ENCODE measurements at regions not wholly inside any gene's neighbourhood (a gene's known extent, or its start where the extent isn't known, plus 50 kb on each side); places are given as distances from the start of the nearest gene placed in this dataset.

DNA sequence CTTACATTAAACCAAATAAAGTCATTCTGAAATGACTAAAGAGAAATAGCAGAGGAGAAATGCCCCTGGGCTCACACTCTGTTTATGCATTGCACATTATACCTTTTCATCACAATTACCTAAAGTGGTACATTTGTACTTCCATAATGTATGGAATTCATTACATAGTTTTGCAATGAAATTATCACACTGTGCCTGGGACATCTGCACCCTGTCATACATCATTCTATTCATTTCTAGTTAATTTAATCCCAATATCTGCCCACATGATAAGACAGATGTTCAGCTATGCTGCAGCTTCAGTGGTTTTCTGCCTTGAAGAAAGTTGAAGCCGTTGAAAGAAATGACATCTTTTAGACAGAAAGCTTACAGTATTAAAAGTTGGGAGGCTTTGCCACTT is 580.0 kb downstream of the SOX6 start:
- Histone ChIP-seq H3K36me3 (ENCODE audit: insufficient read depth) (no peaks in the 10 kb centered on the region), H3K9me2 (ENCODE audit: insufficient read depth) (no peaks in the 10 kb centered on the region; the same call in 1 of the 2 replicates), H3K27me3 (ENCODE audit: insufficient read depth) (no peaks in the 10 kb centered on the region), H2AFZ (no peak overlapping the region), H3K79me2 (replicated peaks; ENCODE audit: insufficient read depth) (no peaks in the 10 kb centered on the region), H3K4me3 (no peak overlapping the region), H3K4me2 (no peak overlapping the region), H3F3A (replicated peaks; ENCODE audit: low read depth) (no peaks in the 10 kb centered on the region), H3K27ac (ENCODE audit: low read depth) (no peak overlapping the region), H3K4me1 (ENCODE audit: insufficient read depth) (no peaks in the 10 kb centered on the region), H4K20me1 (replicated peaks; ENCODE audit: insufficient read depth) (no peaks in the 10 kb centered on the region)
- no peaks in the 10 kb centered on the region for H3K36me3 Mint-ChIP-seq (ENCODE audit: low read depth)
- no peak for DNase-seq (ENCODE audit: low spot score)
- H3K27me3 Mint-ChIP-seq (ENCODE audit: insufficient read depth, low read depth, poor library complexity): peaks cover 5% of the 10 kb centered on the region
- no peaks in the 10 kb centered on the region for H3K9me3 Mint-ChIP-seq
- H3K4me3 Mint-ChIP-seq: no peak overlapping the region
- TF ChIP-seq NANOG (IDR thresholded peaks at IDR 0.05; ENCODE audit: borderline replicate concordance): no peak
- TF ChIP-seq EZH2 (IDR thresholded peaks at IDR 0.05; ENCODE audit: low read depth, unreplicated experiment): no peak
- H3K4me1 Mint-ChIP-seq: peaks cover 22% of the 10 kb centered on the region
- H3K27ac Mint-ChIP-seq: no peak overlapping the region
- no peak for ATAC-seq

DNA sequence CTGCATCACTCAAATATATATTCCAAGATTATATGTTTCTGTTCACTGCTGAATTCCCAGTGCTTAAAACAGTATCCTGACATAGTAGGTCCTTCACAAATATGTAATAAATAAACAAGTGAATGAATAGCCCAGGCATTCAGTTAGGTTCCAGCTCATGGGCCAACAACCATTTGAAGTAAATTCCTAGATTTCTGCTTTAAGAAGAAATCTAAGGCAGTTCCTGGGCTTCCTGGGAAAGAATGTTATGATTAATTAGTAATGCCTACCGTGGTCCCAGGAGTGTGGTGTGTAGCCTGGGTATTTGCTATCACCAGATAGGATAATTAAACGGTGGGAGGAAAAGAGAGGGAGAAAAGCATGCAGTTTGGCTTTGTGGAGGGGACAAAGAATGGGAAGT is 576.8 kb downstream of the SOX6 start:
- H3K4me3 ChIP-seq: no peak overlapping the region
- TF ChIP-seq NANOG (IDR thresholded peaks at IDR 0.05; ENCODE audit: borderline replicate concordance): no peak
- no peak for TF ChIP-seq REST (IDR thresholded peaks at IDR 0.05; ENCODE audit: unreplicated experiment)
- TF ChIP-seq, protein P1, sequence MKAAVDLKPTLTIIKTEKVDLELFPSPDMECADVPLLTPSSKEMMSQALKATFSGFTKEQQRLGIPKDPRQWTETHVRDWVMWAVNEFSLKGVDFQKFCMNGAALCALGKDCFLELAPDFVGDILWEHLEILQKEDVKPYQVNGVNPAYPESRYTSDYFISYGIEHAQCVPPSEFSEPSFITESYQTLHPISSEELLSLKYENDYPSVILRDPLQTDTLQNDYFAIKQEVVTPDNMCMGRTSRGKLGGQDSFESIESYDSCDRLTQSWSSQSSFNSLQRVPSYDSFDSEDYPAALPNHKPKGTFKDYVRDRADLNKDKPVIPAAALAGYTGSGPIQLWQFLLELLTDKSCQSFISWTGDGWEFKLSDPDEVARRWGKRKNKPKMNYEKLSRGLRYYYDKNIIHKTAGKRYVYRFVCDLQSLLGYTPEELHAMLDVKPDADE (IDR thresholded peaks at IDR 0.05): no peak
- TF ChIP-seq EZH2 (IDR thresholded peaks at IDR 0.05; ENCODE audit: low read depth, unreplicated experiment): no peak
- TF ChIP-seq STAT1 (IDR thresholded peaks at IDR 0.05; ENCODE audit: unreplicated experiment): no peak
- TF ChIP-seq ZNF331 (CRISPR knock-in tag; IDR thresholded peaks at IDR 0.05; ENCODE audit: low read depth): no peak
- TF ChIP-seq, protein P2, sequence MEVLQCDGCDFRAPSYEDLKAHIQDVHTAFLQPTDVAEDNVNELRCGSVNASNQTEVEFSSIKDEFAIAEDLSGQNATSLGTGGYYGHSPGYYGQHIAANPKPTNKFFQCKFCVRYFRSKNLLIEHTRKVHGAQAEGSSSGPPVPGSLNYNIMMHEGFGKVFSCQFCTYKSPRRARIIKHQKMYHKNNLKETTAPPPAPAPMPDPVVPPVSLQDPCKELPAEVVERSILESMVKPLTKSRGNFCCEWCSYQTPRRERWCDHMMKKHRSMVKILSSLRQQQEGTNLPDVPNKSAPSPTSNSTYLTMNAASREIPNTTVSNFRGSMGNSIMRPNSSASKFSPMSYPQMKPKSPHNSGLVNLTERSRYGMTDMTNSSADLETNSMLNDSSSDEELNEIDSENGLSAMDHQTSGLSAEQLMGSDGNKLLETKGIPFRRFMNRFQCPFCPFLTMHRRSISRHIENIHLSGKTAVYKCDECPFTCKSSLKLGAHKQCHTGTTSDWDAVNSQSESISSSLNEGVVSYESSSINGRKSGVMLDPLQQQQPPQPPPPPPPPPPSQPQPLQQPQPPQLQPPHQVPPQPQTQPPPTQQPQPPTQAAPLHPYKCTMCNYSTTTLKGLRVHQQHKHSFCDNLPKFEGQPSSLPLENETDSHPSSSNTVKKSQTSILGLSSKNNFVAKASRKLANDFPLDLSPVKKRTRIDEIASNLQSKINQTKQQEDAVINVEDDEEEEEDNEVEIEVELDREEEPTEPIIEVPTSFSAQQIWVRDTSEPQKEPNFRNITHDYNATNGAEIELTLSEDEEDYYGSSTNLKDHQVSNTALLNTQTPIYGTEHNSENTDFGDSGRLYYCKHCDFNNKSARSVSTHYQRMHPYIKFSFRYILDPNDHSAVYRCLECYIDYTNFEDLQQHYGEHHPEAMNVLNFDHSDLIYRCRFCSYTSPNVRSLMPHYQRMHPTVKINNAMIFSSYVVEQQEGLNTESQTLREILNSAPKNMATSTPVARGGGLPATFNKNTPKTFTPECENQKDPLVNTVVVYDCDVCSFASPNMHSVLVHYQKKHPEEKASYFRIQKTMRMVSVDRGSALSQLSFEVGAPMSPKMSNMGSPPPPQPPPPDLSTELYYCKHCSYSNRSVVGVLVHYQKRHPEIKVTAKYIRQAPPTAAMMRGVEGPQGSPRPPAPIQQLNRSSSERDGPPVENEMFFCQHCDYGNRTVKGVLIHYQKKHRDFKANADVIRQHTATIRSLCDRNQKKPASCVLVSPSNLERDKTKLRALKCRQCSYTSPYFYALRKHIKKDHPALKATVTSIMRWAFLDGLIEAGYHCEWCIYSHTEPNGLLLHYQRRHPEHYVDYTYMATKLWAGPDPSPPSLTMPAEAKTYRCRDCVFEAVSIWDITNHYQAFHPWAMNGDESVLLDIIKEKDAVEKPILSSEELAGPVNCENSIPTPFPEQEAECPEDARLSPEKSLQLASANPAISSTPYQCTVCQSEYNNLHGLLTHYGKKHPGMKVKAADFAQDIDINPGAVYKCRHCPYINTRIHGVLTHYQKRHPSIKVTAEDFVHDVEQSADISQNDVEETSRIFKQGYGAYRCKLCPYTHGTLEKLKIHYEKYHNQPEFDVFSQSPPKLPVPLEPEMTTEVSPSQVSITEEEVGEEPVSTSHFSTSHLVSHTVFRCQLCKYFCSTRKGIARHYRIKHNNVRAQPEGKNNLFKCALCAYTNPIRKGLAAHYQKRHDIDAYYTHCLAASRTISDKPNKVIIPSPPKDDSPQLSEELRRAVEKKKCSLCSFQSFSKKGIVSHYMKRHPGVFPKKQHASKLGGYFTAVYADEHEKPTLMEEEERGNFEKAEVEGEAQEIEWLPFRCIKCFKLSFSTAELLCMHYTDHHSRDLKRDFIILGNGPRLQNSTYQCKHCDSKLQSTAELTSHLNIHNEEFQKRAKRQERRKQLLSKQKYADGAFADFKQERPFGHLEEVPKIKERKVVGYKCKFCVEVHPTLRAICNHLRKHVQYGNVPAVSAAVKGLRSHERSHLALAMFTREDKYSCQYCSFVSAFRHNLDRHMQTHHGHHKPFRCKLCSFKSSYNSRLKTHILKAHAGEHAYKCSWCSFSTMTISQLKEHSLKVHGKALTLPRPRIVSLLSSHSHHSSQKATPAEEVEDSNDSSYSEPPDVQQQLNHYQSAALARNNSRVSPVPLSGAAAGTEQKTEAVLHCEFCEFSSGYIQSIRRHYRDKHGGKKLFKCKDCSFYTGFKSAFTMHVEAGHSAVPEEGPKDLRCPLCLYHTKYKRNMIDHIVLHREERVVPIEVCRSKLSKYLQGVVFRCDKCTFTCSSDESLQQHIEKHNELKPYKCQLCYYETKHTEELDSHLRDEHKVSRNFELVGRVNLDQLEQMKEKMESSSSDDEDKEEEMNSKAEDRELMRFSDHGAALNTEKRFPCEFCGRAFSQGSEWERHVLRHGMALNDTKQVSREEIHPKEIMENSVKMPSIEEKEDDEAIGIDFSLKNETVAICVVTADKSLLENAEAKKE (CRISPR knock-in tag; IDR thresholded peaks at IDR 0.05): no peak
- no peak for TF ChIP-seq JUNB (IDR thresholded peaks at IDR 0.05; ENCODE audit: unreplicated experiment)
- no peak for TF ChIP-seq CTCF (conservative IDR thresholded peaks at IDR 0.05; ENCODE audit: low read depth in 2 of 2)
- TF ChIP-seq POLR2AphosphoS5 (IDR thresholded peaks at IDR 0.05; ENCODE audit: low read depth): no peak

More for the DNA sequence above, 576.8 kb downstream of the SOX6 start:
- H3K79me2 ChIP-seq (replicated peaks; ENCODE audit: insufficient read depth): no peaks in the 10 kb centered on the region
- no peaks in the 10 kb centered on the region for H3K36me3 ChIP-seq (ENCODE audit: insufficient read depth)
- H3F3A ChIP-seq (replicated peaks; ENCODE audit: low read depth): no peaks in the 10 kb centered on the region
- no peaks in the 10 kb centered on the region for H3K27me3 ChIP-seq (ENCODE audit: insufficient read depth)
- Mint-ChIP-seq H3K4me3 (no peak overlapping the region), H3K27me3 (ENCODE audit: insufficient read depth, low read depth, poor library complexity) (peaks cover 7% of the 10 kb centered on the region), H3K36me3 (ENCODE audit: low read depth) (no peaks in the 10 kb centered on the region), H3K4me1 (peaks cover 16% of the 10 kb centered on the region), H3K27ac (no peak overlapping the region), H3K9me3 (no peaks in the 10 kb centered on the region)
- H3K9me2 ChIP-seq (ENCODE audit: insufficient read depth): no peaks in the 10 kb centered on the region; the same call in 1 of the 2 replicates
- no peak overlapping the region for H3K27ac ChIP-seq (ENCODE audit: low read depth)
- no peak for DNase-seq (ENCODE audit: low spot score)
- ATAC-seq: no peak
- no peak overlapping the region for H3K4me2 ChIP-seq
- no peaks in the 10 kb centered on the region for H3K4me1 ChIP-seq (ENCODE audit: insufficient read depth)
- no peak overlapping the region for H2AFZ ChIP-seq
- no peaks in the 10 kb centered on the region for H4K20me1 ChIP-seq (replicated peaks; ENCODE audit: insufficient read depth)
